HG02798 (cell line): ENCODE measurements at regions not wholly inside any gene's neighbourhood (a gene's known extent, or its start where the extent isn't known, plus 50 kb on each side); places are given as distances from the start of the nearest gene placed in this dataset.

Experiments
- ATAC-seq: cut with Tn5 transposase; IDR thresholded peaks from one replicate; pipeline ENCODE4 v1.9.1; 2021; ENCODE audit warnings: mild to moderate bottlenecking; ENCODE audit not compliant: unreplicated experiment, poor library complexity

DNA sequence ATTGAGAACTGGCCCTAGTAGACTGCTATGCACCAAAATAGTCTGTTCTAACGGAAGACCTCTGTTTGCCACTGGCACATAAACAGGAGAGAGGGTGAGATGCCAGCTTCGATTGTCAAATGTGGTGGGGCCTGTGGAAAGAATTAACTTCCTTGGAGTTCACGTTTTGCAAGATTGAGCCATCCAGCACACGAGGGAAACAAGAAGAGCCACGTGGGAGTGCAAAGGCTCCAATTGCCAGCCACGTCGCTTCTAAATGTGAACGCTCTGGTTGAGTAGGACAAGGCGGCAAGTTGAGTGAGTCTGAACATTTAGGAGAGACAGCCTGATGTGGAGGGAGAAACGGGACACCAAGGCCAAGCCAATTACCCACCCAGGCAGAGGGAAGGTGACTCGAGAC is 409.1 kb downstream of the FGF9 start:
- no peak for ATAC-seq

GRCh38 chr13:22080832-22081231 is 410.0 kb downstream of the FGF9 start:
- no peak for ATAC-seq

- no peak for ATAC-seq
These were observed 410.6 kb downstream of the FGF9 start for GRCh38 chr13:22081430-22081829.

GRCh38 chr13:22082030-22082429 is 411.2 kb downstream of the FGF9 start:
- ATAC-seq: no peak

GRCh38 chr13:22082437-22083100 is 411.7 kb downstream of the FGF9 start:
- no peak for ATAC-seq

DNA sequence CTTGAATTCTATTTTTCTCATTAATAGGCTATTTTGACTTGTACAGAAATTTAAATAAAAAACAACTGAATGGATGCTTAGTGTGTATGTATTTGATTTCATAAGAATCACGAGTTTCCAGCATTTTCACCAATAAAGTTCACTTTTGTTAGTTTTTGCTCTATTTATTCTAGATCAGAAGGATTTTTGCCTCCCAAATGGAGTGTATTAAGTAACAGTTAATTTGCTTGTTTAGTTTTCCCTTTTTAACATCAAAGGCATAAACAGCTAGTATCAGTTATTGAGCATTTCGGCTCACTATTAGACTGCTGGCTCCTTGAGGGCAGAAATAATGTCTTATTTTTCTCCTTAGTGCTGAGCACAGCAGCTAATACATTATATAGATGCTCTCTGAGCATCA is 414.1 kb downstream of the FGF9 start:
- ATAC-seq: no peak

DNA sequence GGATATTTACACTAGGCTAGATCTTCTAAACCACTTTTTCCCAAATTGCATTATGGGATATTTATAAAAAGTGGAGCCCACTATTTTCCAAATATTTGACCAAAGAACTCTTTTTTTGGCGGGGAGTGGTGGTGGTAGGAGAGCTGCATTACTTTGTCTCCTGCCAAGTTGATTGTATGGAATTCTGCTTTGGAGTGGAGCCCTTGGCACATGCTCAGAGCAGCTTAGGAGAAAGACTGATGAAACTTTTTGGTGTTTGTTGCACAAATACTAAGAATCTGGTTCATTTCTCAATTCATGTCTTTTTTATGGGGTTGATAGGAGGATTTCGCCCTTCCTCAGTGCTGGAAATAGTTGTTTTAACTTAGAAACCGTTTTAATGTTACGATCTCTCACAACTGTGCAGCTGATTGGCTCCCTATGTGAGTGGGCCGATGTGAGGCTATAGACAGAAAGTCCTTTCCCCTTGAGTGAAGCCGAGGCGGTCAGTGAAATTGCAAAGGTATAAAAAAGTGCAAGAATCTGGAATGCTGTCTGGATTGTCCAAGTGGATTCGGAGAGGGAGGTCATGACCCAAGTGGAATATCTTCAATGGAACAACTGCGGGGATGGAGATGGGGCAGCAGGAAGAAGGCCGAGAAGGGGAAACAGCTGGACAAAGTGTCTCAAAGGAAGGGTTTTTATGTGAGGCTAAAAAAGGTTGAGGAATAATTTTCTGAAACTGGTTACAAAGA is 415.9 kb downstream of the FGF9 start:
- ATAC-seq: no peak

DNA sequence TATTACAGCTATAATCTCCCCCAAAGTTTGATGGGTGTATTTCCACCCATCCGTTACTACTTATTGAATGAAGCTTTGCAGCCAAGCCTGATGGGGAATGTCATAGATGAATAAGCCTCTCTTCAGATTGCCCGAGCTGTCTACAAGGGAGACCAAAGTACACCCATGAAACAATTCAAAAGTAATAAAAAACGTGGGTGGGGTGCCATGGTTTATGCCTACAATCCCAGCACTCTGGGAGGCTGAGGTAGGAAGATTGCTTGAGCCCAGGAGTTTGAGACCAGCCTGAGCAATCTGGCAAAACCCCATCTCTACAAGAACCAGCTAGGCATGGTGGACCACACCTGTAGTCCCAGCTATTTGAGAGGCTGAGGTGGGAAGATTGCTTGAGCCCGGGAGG is 419.2 kb downstream of the FGF9 start:
- ATAC-seq: no peak

DNA sequence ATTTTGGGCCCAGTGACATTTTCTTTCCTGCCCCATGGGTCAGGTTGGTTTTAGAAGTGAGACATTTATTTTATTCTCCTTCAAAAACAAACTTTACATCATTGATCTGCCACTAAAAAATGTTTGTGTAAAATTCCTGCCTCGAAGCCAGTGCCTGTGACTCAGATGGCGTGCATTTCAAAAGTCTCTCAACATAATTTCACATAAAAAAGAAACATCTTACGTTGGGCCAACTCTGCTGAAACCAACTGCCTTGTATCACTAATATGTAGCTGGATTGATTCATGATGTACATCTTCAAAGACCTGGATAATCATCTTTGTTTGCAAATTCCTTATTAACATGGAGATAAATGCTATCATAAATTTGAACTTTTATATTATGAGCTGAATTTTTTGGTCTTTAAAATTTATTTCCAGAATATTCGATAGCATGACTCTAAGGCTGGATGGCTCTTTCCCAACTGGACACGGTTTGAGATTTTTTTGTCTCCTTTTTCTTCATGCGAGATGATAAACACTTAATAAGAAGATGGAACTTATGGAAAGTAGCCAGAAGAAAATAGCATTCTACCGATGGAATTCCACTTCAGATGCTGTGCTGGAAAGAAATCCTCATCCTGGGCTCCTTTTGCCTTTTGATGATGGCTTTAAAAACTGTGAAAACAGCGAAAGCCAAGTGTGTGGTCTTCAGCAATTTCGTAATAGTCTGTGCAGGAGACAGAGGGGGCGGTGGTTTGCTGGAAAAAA is 420.5 kb downstream of the FGF9 start:
- ATAC-seq: no peak

GRCh38 chr13:22091971-22092300 is 421.1 kb downstream of the FGF9 start:
- no peak for ATAC-seq

GRCh38 chr13:22092791-22093560 is 422.1 kb downstream of the FGF9 start:
- ATAC-seq: no peak

DNA sequence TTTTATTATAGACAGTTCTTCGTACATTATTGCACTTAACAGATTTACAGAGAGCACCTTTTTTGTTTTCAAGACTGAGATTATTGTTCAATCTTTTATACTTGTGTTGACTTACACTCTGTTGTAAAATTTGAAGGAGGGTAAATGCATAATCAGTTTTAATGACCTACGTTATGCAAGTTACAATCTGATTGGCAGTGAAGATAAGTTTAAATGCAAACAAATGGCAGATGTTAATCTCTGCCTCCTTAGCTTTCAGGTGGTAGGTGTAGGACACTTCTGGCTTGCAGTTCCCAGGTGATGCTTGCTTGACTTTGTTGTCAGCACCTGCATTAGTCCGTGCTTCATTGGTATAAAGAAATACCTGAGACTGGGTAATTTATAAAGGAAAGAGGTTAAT is 424.9 kb downstream of the FGF9 start:
- ATAC-seq: no peak

GRCh38 chr13:22099585-22099984 is 428.7 kb downstream of the FGF9 start:
- no peak for ATAC-seq

DNA sequence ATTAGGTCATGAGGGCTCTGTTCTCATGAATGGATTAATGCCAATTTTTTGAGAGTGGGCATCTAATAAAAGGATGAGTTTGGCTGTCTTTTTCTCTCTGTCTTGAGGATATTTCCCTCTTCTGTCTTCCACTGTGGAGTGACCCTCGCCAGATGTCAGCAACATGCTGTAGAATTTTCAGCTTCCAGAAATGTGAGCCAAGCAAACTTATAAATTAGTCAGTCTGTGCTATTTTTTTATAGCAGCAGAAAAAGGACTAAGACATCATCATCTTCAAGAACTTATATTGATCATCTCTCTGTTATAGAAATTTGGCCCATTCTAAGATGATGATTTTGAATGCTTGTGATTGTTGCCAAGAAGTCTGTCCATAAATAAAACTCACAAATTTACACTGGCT is 431.4 kb downstream of the FGF9 start:
- ATAC-seq: no peak

- no peak for ATAC-seq
These were observed 432.5 kb downstream of the FGF9 start for GRCh38 chr13:22103046-22104027.

- ATAC-seq: no peak
These were observed 435.2 kb downstream of the FGF9 start for GRCh38 chr13:22106058-22106457.

GRCh38 chr13:22107549-22107948 is 436.7 kb downstream of the FGF9 start:
- ATAC-seq: no peak

GRCh38 chr13:22108283-22108942 is 437.5 kb downstream of the FGF9 start:
- no peak for ATAC-seq

GRCh38 chr13:22108979-22109378 is 438.1 kb downstream of the FGF9 start:
- no peak for ATAC-seq
